Nephron (organoid): ENCODE measurements at regions not wholly inside any gene's neighbourhood (a gene's known extent, or its start where the extent isn't known, plus 50 kb on each side); places are given as distances from the start of the nearest gene placed in this dataset.

Experiments
- H3K27ac Mint-ChIP-seq, 3 experiments: 2 replicates each; pipeline ENCODE4 v1.8.0; 2020; ENCODE audit warnings: mixed read lengths in 3 of 3, mild to moderate bottlenecking in 2 of 3, moderate library complexity in 1 of 3
- H3K27me3 Mint-ChIP-seq: 2 replicates; pipeline ENCODE4 v1.8.0; 2021; ENCODE audit warnings: low read depth, mild to moderate bottlenecking, moderate library complexity, mixed read lengths
- H3K36me3 Mint-ChIP-seq: 2 replicates; pipeline ENCODE4 v1.8.0; 2020; ENCODE audit warnings: low read depth, mixed read lengths
- H3K4me1 Mint-ChIP-seq: 2 replicates; pipeline ENCODE4 v1.8.0; 2020; ENCODE audit warnings: mixed read lengths
- H3K4me3 Mint-ChIP-seq, 3 experiments: 2 replicates each; pipeline ENCODE4 v1.8.0; 2020; ENCODE audit warnings: mild to moderate bottlenecking in 3 of 3, mixed read lengths in 3 of 3, moderate library complexity in 2 of 3
- H3K9me3 Mint-ChIP-seq: 2 replicates; pipeline ENCODE4 v1.8.0; 2020; ENCODE audit warnings: mixed read lengths
- TF ChIP-seq, protein P1 (sequence below), 3 experiments: fragments of 200-600 bp; sonication (generic); IDR thresholded peaks; one replicate each; pipeline ENCODE4 v1.5.0; 2021; ENCODE audit warnings: antibody characterized with exemption in 3 of 3; ENCODE audit not compliant: unreplicated experiment in 3 of 3

DNA sequence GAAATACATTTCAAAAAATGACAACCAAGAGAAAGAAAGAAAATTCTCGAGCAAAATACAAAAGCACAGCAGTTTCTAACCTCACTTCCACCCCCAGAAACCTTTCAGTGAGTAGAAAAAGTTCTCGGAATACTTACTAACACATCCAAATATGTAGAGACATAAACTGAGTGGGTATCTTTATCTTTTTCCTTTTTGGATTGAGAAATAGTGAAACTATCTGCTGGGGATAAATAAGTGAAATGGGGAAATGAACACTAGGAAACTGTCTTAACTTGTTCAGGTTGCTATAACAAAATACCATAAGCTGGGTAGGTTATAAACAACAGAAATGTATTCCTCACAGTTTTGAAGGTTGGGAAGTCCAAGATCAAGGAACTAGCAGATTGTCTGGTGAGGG lies 72.0 kb downstream of the VCAM1 start:
- Mint-ChIP-seq H3K4me1 (peaks cover 15% of the 10 kb centered on the region), H3K27me3 (peaks cover 2% of the 10 kb centered on the region), H3K4me3 (no peak overlapping the region), H3K27ac (no peak overlapping the region), H3K9me3 (no peaks in the 10 kb centered on the region), H3K36me3 (no peaks in the 10 kb centered on the region)
- TF ChIP-seq, protein P1, sequence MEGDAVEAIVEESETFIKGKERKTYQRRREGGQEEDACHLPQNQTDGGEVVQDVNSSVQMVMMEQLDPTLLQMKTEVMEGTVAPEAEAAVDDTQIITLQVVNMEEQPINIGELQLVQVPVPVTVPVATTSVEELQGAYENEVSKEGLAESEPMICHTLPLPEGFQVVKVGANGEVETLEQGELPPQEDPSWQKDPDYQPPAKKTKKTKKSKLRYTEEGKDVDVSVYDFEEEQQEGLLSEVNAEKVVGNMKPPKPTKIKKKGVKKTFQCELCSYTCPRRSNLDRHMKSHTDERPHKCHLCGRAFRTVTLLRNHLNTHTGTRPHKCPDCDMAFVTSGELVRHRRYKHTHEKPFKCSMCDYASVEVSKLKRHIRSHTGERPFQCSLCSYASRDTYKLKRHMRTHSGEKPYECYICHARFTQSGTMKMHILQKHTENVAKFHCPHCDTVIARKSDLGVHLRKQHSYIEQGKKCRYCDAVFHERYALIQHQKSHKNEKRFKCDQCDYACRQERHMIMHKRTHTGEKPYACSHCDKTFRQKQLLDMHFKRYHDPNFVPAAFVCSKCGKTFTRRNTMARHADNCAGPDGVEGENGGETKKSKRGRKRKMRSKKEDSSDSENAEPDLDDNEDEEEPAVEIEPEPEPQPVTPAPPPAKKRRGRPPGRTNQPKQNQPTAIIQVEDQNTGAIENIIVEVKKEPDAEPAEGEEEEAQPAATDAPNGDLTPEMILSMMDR (IDR thresholded peaks at IDR 0.05; ENCODE audit: unreplicated experiment in 3 of 3): no peak

DNA sequence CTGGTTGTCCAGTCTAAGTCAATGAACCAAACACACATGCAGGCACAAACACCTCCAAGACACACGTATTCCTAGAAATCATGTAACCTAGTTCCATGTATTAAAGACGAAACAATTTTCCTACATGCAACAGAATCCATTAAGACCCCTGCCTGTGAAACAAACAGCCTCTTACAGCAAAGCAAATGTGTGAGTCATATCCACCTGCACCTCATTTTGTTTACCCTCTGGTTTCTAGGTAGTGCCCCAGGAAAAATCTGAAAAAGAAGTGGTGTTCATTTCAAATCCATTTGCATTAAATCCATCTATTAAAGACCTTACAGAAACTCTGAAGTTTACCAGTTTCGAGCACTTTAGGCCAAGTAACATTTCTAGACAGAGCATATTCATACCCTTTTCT lies 74.1 kb downstream of the VCAM1 start:
- H3K27ac Mint-ChIP-seq: no peak overlapping the region
- H3K4me3 Mint-ChIP-seq: no peak overlapping the region

GRCh38 chr1:100794748-100795645 lies 75.5 kb downstream of the VCAM1 start:
- Mint-ChIP-seq H3K9me3 (no peaks in the 10 kb centered on the region), H3K36me3 (no peaks in the 10 kb centered on the region), H3K27ac (peak overlapping the region; percentile 34 to 80 (median 76)), H3K4me1 (peaks cover 15% of the 10 kb centered on the region), H3K27me3 (peaks cover 5% of the 10 kb centered on the region), H3K4me3 (peak overlapping the region in 1 of 3 experiments; percentile 2)
- TF ChIP-seq, protein P1 (IDR thresholded peaks at IDR 0.05; ENCODE audit: unreplicated experiment in 3 of 3): no peak

More for the DNA sequence above, 74.1 kb downstream of the VCAM1 start:
- peaks cover 15% of the 10 kb centered on the region for H3K4me1 Mint-ChIP-seq
- peaks cover 5% of the 10 kb centered on the region for H3K27me3 Mint-ChIP-seq
- no peaks in the 10 kb centered on the region for H3K36me3 Mint-ChIP-seq
- TF ChIP-seq, protein P1 (IDR thresholded peaks at IDR 0.05; ENCODE audit: unreplicated experiment in 3 of 3): no peak
- no peaks in the 10 kb centered on the region for H3K9me3 Mint-ChIP-seq

GRCh38 chr1:100795646-100795985 lies 76.1 kb downstream of the VCAM1 start:
- Mint-ChIP-seq H3K36me3 (no peaks in the 10 kb centered on the region), H3K4me1 (peaks cover 15% of the 10 kb centered on the region), H3K27me3 (peaks cover 5% of the 10 kb centered on the region), H3K9me3 (peaks cover 4% of the 10 kb centered on the region), H3K27ac (peak overlapping the region; percentile 34 to 80 (median 76)), H3K4me3 (no peak overlapping the region)
- TF ChIP-seq, protein P1 (IDR thresholded peaks at IDR 0.05; ENCODE audit: unreplicated experiment in 3 of 3): no peak

DNA sequence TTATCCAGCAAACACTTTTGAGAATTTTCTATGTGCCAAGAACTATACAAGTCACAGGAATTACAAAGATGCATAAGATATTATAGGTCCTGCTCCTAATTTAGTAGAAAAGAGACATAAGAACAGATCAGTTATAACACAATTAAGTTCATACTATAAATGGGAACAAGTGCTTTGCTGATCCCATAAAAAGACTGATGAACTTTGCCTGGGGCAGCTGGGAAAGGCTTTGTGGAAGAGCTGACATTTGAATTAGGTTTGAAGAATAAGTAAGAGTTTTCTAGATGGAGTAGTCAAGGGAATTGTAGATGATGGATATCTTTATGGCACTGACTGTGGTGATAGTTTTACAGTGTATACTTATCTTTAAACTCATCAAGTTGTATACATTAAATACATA lies 76.5 kb downstream of the VCAM1 start:
- TF ChIP-seq, protein P1 (IDR thresholded peaks at IDR 0.05; ENCODE audit: unreplicated experiment in 3 of 3): no peak
- Mint-ChIP-seq H3K4me1 (peaks cover 15% of the 10 kb centered on the region), H3K27ac (no peak overlapping the region), H3K27me3 (peaks cover 5% of the 10 kb centered on the region), H3K4me3 (no peak overlapping the region), H3K36me3 (no peaks in the 10 kb centered on the region), H3K9me3 (peaks cover 7% of the 10 kb centered on the region)

GRCh38 chr1:100799548-100799947 lies 80.0 kb downstream of the VCAM1 start:
- H3K27ac Mint-ChIP-seq: no peak overlapping the region
- no peaks in the 10 kb centered on the region for H3K36me3 Mint-ChIP-seq
- H3K4me1 Mint-ChIP-seq: peaks cover 15% of the 10 kb centered on the region
- peaks cover 5% of the 10 kb centered on the region for H3K27me3 Mint-ChIP-seq
- TF ChIP-seq, protein P1 (IDR thresholded peaks at IDR 0.05; ENCODE audit: unreplicated experiment in 3 of 3): no peak
- no peak overlapping the region for H3K4me3 Mint-ChIP-seq
- H3K9me3 Mint-ChIP-seq: peaks cover 11% of the 10 kb centered on the region
